Occipital lobe (tissue), 1 donor: ENCODE measurements at regions not wholly inside any gene's neighbourhood (a gene's known extent, or its start where the extent isn't known, plus 50 kb on each side); places are given as distances from the start of the nearest gene placed in this dataset.

ENCODE experiments used
- DNase-seq: peaks from one replicate; lab custom pipeline; 2025; lab: John Stamatoyannopoulos, UW

GRCh38 chr2:188850786-188851185 is 123.4 kb upstream of the COL3A1 start:
- no peak for DNase-seq

GRCh38 chr2:188851311-188851710 is 122.9 kb upstream of the COL3A1 start:
- DNase-seq, result no peak

- no peak for DNase-seq
Observed at GRCh38 chr2:188851826-188852225, 122.3 kb upstream of the COL3A1 start.

GRCh38 chr2:188852772-188853171 is 121.4 kb upstream of the COL3A1 start:
- no peak for DNase-seq

DNA sequence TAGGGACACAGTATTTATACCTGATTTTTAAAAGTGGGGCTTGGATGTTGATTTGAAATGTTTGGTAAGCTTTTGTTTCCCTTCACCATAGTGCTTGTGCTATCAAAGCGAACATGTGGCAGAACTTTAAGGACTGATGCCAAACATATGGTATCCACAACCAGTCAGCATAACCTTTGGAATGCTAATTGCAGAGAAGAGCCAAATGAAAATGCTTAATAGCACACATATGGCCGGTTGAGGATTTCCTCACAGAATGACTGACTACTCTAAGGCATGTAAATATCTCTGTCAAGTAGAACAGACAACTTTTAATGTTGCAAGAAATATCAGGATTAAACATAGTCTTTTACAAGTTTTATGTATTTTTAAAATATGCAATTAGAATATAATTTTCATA is 120.9 kb upstream of the COL3A1 start:
- DNase-seq, result no peak

DNA sequence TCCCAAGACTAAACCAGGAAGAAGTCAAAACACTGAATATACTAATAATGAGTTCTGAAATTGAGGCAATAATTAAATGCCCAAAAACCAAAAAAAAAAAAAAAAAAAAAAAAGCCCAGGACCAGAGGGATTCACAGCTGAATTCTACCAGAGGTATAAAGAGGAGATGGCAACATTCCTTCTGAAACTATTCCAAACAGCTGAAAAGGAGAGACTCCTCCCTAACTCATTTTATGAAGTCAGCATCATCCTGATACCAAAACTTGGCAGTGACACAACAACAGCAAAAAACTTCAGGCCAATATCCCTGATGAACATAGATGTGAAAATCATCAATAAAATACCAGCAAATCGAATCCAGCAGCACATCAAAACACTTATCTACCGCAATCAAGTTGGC is 108.5 kb upstream of the COL3A1 start:
- DNase-seq, result no peak

- no peak for DNase-seq
Observed at GRCh38 chr2:188869550-188869949, 104.6 kb upstream of the COL3A1 start.

GRCh38 chr2:188870289-188870688 is 103.9 kb upstream of the COL3A1 start:
- DNase-seq, result no peak

DNA sequence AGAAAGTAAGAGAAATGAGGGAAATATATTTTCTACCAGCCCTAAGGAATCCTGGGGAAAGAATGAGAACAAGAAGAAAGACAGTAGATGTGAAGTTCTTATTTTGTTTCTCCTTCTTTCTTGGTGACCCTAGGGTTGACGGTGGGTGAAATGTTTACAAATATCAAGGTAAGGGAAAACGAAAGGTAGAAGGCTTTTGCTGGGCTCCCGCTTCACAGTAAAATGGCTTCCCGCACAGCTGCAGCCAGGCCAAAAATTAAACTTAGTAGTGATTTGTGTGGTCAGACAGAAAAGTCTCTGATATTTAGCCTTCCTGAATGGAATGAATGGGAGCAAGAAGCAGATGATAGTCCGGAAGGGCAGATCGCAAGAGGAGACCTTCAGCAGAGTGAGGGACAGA is 99.1 kb upstream of the COL3A1 start:
- no peak for DNase-seq

DNA sequence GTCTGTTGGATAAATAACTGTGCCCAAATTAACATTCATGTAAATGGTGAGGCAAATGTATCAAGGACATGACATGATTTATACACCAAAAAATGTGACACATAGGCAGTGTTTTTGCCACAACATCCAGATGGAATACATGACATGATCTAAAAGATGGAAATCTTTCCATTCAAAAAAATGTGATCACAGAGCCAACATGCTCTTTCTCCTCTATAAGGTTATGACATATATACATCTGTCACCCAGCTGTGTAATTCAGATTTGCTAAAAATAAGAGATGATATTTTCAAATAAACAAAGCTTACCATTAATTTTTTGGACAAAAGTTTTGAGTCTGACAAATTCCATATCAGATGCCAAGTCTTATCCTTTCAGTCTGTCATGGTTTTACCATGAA is 95.5 kb upstream of the COL3A1 start:
- no peak for DNase-seq

- DNase-seq, result no peak
Observed at GRCh38 chr2:188880740-188881139, 93.4 kb upstream of the COL3A1 start.

DNA sequence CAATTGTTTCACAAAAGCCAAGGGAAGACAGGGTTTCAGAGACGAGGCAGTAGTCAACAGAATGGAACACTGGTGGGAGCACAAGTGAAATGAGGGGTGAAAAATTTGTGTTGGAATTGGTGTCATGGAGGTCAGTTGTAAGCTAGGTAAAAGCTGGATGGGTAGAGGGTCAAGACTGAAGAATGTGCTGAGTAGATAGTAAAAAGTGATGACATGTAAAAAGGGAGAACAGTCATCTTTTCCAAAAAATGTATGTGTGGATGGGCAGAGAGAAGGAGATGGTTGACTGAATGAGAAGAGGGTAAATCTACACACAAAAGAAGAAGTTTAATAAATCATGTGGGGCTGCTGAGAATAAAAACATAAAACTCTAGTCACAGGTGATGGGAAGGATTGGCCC is 92.7 kb upstream of the COL3A1 start:
- no peak for DNase-seq

GRCh38 chr2:188884046-188884445 is 90.1 kb upstream of the COL3A1 start:
- DNase-seq, result no peak

DNA sequence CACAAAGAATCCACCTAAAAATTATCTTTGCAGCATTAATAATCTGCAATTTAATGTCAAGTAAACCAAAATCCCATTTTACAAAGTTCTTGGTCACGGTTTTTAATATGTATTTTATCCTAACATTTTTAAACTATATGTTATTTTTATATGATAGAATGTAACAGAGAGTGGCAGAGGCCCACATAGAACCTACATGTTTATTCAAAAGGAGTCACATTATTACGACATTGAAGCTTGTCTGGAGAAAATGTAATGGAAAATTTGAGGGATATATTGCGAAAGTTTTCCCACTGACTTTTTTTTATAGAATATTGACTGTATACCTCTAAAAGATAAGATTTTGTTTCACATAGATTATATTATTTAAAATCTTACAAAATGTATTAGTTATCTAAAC is 89.7 kb upstream of the COL3A1 start:
- DNase-seq, result no peak

GRCh38 chr2:188889187-188889586 is 85.0 kb upstream of the COL3A1 start:
- no peak for DNase-seq

DNA sequence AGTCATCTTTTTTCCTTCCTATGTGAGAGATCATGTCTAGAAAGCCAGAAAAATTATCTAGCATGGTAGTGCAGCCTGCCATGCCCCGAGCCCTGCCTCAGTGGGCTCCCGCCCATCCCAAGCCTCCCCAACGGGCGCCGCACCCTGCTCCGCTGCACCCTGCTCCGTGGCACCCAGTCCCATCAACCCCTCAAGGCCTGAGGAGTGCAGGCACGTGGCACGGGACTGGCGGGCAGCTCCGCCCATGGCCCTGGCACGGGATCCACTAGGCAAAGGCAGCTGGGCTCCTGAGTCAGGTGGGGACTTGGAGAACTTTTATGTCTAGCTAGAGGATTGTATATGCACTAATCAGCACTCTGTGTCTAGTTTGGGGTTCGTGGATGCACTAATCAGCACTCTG is 83.4 kb upstream of the COL3A1 start:
- no peak for DNase-seq

GRCh38 chr2:188892636-188893035 is 81.5 kb upstream of the COL3A1 start:
- DNase-seq, result no peak

DNA sequence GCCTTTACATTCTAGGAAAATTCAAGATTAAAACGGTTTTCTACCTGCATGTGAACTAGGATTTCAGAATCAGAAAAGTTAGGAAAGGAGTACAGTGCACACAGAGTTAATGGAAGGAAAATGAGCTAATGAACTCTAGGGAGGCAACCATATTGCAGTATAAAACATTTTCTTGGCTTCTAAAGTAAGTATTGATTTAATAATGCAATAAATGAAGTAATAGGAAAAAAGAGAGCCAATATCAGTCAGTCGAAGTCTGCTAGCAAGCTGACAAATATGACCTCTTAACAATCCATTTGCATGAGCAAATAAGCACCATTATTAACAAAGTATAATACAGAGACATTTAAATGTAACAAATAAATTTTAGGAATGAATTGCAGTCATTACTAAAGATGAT is 80.2 kb upstream of the COL3A1 start:
- DNase-seq, result no peak

- DNase-seq, result no peak
Observed at GRCh38 chr2:188894979-188895378, 79.2 kb upstream of the COL3A1 start.

DNA sequence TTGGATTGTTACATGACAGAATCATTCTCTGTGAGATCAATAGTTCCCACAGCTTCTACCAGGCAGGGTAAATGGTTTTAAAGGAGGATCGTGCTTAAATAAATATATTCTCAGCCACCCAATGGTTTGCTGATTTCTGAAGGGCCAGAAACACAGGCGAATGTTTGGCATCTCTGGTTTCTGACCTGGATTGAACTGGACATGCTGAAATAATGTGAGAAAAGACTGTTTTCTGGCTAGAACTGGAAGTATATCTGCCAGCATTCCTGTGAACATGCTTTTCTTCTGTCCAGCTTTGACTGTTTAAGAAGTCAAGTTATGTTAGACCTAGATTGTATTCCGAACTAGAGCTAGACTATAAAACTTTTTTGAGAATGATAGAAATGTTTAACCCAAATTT is 77.1 kb upstream of the COL3A1 start:
- no peak for DNase-seq

- DNase-seq, result no peak
Observed at GRCh38 chr2:188898261-188898660, 75.9 kb upstream of the COL3A1 start.

- no peak for DNase-seq
Observed at GRCh38 chr2:188902901-188903491, 71.2 kb upstream of the COL3A1 start.

GRCh38 chr2:188903740-188904139 is 70.4 kb upstream of the COL3A1 start:
- DNase-seq, result no peak

GRCh38 chr2:188909036-188909435 is 65.1 kb upstream of the COL3A1 start:
- DNase-seq, result no peak
